GM18951 (cell line): ENCODE measurements at regions not wholly inside any gene's neighbourhood (a gene's known extent, or its start where the extent isn't known, plus 50 kb on each side); places are given as distances from the start of the nearest gene placed in this dataset.
"Not testable (repeated sequence)": the region's sequence is repeated elsewhere in the genome, so short reads cannot be mapped to it uniquely, and the experiment has no call there.

Experiments used
- POLR2A ChIP-seq: IDR thresholded peaks from 4 replicates; pipeline ENCODE4 v1.6.1; 2011; ENCODE audit warnings: mild to moderate bottlenecking; ENCODE audit not compliant: insufficient read length, insufficient read depth; ENCODE audit errors: extremely low read depth
- in situ Hi-C: fragments of 300-500 bp; cut with MboI; formaldehyde crosslinking; loops from one replicate; pipeline ENCODE4 v1.12.0; 2022; ENCODE audit warnings: low sequenced_read_pairs, mixed read lengths, inconsistent platforms; ENCODE audit not compliant: unreplicated experiment

- no peak for TF ChIP-seq POLR2A
- in situ Hi-C loops, result no loop called here
These were observed 109.7 kb upstream of the GALNT15 start for GRCh38 chr3:16064642-16065414.

DNA sequence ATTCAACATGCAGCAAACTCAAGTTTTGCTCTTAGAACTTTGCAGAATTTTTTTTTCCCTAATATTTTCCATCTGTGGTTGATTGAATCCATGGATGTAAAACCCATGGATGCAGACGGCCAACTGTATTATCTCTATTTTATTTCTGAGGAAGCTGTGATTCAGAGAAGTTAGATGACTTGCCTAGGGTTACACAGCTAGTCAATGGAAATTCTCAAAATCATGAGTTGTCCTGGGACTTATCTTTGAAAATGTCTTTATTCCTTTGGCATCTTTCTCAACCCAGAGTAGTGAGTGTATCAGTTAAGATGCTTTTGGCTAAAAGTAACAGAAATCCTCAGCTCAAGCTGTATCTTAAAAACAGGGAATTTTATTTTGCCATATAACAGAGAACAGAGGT lies 107.9 kb upstream of the GALNT15 start:
- no peak for TF ChIP-seq POLR2A
- in situ Hi-C loops, result no loop called here

DNA sequence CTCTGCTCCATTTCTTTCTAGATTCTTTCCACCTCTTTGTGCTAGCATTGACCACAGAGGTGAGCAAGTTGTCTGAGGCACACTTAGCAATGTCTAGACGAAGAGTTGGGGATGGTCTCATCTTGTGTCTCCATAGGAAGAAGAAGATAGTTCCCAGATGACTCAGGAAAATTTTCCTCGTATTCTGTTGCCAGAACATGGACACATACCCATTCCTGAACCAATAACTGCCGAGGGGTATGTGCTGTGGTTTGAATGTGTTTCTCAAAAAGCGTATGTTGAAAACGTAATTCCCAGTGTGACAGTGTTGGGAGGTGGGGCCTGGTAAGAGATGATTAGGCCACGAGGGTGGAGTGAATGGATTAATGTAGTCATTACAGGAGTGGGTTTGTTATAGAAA lies 107.5 kb upstream of the GALNT15 start:
- TF ChIP-seq POLR2A, result no peak
- in situ Hi-C loops, result no loop called here

- TF ChIP-seq POLR2A, result no peak
- in situ Hi-C loops, result no loop called here
These were observed 106.5 kb upstream of the GALNT15 start for GRCh38 chr3:16067837-16068471.

DNA sequence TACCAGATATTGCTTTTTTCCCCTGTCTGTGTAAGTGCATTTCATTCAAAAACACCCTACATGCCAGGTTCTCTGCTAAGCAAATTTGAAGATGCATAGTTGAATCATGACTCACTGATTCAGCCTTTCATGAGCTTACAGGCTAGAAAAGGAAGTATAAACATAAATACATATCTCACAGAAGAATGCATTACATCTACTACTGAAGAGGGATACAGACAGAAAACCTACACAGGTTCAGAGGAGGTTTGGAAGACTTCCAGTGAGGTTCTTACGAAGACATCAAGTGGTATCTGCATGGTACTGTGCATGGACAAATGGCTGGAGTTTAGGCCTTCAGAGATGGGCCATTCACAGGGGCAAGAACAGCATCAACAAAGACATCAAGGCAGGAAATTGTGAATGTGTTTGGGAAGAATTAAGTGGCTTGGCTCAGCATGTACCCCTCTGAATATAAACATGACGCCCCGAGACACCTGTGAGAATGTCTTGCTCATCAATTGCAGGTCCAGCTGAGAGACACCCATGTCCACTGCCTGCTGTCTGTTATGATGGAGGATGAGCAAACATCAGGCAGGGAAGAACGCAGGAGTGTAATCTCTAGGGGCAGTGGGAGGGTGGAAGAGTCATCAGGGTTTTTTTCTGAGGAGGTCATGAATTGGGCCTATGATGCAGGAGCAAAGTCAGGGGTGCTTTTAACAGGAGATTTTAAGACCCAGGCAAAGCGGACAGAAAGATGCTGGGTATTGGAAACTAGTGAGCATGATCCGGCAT lies 105.1 kb upstream of the GALNT15 start:
- no peak for TF ChIP-seq POLR2A
- in situ Hi-C loops, result no loop called here

GRCh38 chr3:16070707-16071106 lies 103.8 kb upstream of the GALNT15 start:
- in situ Hi-C loops, result no loop called here
- no peak for TF ChIP-seq POLR2A

DNA sequence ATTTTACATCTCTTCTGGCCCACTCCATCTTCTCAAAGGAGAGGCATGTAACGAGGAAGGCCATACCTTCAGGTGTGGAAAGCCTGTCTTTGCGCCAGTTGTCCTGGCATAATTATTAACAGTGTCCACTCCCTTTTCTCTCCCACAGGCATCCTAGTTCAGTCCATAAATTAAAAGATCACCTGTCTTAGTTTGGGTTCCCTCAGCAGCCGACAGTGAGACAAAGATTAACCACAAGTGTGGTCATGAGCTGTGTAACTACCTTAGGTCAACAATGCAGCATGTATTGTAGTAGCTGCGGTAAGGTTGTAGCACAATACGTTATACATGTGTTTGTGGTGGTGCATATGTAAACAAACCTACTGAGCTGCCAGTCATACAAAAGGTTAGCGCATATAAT lies 103.3 kb upstream of the GALNT15 start:
- in situ Hi-C loops, result no loop called here
- TF ChIP-seq POLR2A, result no peak

- in situ Hi-C loops, result no loop called here
- no peak for TF ChIP-seq POLR2A
These were observed 101.9 kb upstream of the GALNT15 start for GRCh38 chr3:16072420-16073110.

DNA sequence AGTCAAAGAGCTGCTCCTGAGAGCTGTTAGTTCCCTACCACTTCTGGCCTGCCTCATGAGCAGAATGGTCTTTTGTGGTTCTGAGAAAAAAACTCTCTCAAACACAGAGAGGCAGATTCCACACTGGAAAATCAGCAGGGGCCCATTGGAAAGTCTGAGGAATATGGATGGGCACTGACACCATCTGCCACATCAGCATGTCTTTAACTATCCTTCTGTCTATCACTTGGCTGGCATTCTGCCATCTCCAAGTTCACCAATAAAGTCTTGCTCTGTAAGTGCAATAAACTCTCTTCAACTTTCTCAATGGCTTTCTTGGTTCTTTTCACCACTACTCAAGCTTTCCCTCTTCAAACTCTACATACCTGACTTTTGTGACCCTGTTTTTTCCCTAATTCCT lies 101.3 kb upstream of the GALNT15 start:
- TF ChIP-seq POLR2A, result no peak
- in situ Hi-C loops, result no loop called here

DNA sequence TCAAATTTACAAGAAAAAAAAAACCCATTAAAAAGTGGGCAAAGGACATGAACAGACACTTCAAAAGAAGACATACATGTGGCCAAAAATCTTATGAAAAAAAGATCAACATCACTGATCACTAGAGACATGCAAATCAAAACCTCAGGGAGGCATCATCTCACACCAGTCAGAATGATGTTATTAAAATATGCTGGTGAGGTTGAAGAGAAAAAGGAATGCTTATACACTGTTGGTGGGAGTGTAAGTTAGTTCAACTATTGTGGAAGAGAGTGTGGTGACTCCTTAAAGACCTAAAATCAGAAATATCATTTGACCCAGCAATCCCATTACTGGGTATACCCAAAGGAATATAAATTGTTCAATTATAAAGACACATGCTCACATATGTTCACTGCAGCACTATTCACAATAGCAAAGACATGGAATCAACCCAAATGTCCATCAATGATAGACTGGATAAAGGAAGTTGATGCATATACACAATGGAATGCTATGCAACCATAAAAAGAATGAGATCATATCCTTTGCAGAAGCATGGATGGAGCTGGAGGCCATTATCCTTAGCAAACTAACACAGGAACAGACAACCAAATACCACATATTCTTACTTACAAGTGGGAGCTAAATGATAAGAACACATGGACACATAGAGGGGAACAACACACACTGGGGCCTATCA lies 100.3 kb upstream of the GALNT15 start:
- in situ Hi-C loops, result not testable (repeated sequence)

GRCh38 chr3:16075647-16076046 lies 98.8 kb upstream of the GALNT15 start:
- no peak for TF ChIP-seq POLR2A
- in situ Hi-C loops, result no loop called here

GRCh38 chr3:16076564-16076963 lies 97.9 kb upstream of the GALNT15 start:
- in situ Hi-C loops, result no loop called here
- no peak for TF ChIP-seq POLR2A

GRCh38 chr3:16077146-16077545 lies 97.3 kb upstream of the GALNT15 start:
- in situ Hi-C loops, result not testable (repeated sequence)

DNA sequence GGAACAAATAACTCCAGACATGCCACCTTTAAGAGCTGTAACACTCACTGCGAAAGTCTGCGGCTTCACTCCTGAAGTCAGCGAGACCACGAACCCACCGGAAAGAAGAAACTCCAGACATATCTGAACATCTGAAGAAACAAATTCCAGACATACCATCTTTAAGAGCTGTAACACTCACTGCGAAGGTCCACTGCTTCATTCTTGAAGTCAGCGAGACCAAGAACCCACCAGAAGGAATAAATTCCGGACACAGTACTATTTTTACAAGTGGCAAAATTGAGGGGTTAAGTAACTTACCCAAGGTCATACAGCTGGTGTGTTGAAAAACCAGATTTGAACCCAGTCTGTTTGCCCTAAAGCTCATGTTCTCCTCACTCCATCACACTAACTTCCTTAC lies 96.8 kb upstream of the GALNT15 start:
- in situ Hi-C loops, result not testable (repeated sequence)
